GM23248 (cell line): ENCODE measurements at regions not wholly inside any gene's neighbourhood (a gene's known extent, or its start where the extent isn't known, plus 50 kb on each side); places are given as distances from the start of the nearest gene placed in this dataset.

Experiments
- EZH2 ChIP-seq: fragments of 200-600 bp; sonication (generic); IDR thresholded peaks from 2 replicates; pipeline ENCODE4 v1.6.1; 2018; ENCODE audit warnings: antibody characterized with exemption, mild to moderate bottlenecking; ENCODE audit not compliant: insufficient read depth, poor library complexity, severe bottlenecking
- EZH2phosphoT487 ChIP-seq: fragments of 200-600 bp; sonication (generic); IDR thresholded peaks from 2 replicates; pipeline ENCODE4 v1.6.1; 2018; ENCODE audit warnings: antibody characterized with exemption, moderate library complexity, mild to moderate bottlenecking, low read depth; ENCODE audit not compliant: insufficient read depth

DNA sequence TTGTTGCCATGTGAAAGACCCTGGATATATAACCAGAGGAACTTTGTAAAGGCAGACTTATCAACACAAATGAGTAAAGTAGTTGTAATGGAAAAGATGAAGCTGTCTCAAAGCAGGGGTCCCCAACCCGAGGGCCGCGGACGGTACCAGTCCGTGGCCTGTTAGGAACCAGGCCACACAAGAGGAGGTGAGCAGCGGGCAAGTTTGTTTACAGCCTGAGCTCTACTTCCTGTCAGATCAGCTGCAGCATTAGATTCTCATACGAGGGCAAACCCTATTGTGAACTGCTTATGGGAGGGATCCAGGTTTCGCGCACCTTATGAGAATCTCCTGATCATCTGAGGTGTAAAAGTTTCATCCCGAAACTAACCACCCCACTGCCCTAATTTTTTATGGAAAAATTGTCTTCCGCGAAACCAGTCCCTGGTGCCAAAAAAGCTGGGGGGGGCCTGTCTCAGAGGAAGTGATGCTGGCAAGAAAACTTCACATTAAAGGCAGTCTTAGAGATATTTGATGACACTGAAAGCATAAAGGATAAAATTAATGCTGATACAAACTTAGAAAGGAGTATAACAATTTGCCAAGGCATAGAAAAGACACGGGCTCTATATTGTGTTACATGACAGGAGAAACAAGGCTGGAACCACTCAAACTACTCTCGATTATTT, 57.5 kb upstream of the MSTN start:
- TF ChIP-seq EZH2 (no peak), EZH2phosphoT487 (no peak)
